ENCODE measurements at regions not wholly inside any gene's neighbourhood (a gene's known extent, or its start where the extent isn't known, plus 50 kb on each side); places are given as distances from the start of the nearest gene placed in this dataset.
A peak's percentile ranks its signal among the peaks of the same experiment; 100 is the strongest.
"Not testable (repeated sequence)": the region's sequence is repeated elsewhere in the genome, so short reads cannot be mapped to it uniquely, and the experiment has no call there.

- no peak for TF ChIP-seq Cebpa-rat (IDR thresholded peaks at IDR 0.05)
- H4K20me1 ChIP-seq, result no peaks in the 10 kb centered on the region
- no peaks in the 10 kb centered on the region for H3K27me3 ChIP-seq
- H3K4me2 ChIP-seq, result no peak overlapping the region; a peak in 1 of 22 replicates
- peaks cover 0 to 12% (median 5%) of the 10 kb centered on the region in 10 experiments; a peak in 13 of 20 replicates for H3K4me1 ChIP-seq
- H3K9me3 ChIP-seq (replicated peaks in 1 of 11), result no peaks in the 10 kb centered on the region
- no peaks in the 10 kb centered on the region for H3K36me3 ChIP-seq
- H3K27ac ChIP-seq, result 0 out of 22 replicates have a peak overlapping the region, but pooled peaks of 1 of the 11 experiments have one; percentile 5
- no peak overlapping the region for H3K4me3 ChIP-seq
- H3K9ac ChIP-seq, result no peak overlapping the region
These were observed 163.3 kb downstream of the VEGFA start for GRCh38 chr6:43933148-43933885.

- no peak overlapping the region for H3K9ac ChIP-seq
- no peak overlapping the region for H3K4me3 ChIP-seq
- no peaks in the 10 kb centered on the region for H3K36me3 ChIP-seq
- no peak for TF ChIP-seq Cebpa-rat (IDR thresholded peaks at IDR 0.05)
- H3K9me3 ChIP-seq (replicated peaks in 1 of 11), result no peaks in the 10 kb centered on the region
- peaks cover 6 to 20% (median 13%) of the 10 kb centered on the region in 10 experiments for H3K4me1 ChIP-seq
- 0 out of 22 replicates have a peak overlapping the region, but pooled peaks of 1 of the 11 experiments have one; percentile 5 for H3K27ac ChIP-seq
- no peaks in the 10 kb centered on the region for H4K20me1 ChIP-seq
- peak overlapping the region in 1 of 11 experiments; percentile 1; a peak in 1 of 22 replicates for H3K4me2 ChIP-seq
- no peaks in the 10 kb centered on the region for H3K27me3 ChIP-seq
These were observed 162.5 kb downstream of the VEGFA start for GRCh38 chr6:43932259-43933147.

- no peak overlapping the region for H3K9ac ChIP-seq
- no peaks in the 10 kb centered on the region for H3K9me3 ChIP-seq (replicated peaks in 1 of 11)
- no peaks in the 10 kb centered on the region for H3K36me3 ChIP-seq
- H3K4me1 ChIP-seq, result peaks cover 19 to 33% (median 24%) of the 10 kb centered on the region in 10 experiments
- no peaks in the 10 kb centered on the region for H4K20me1 ChIP-seq
- no peak for TF ChIP-seq Cebpa-rat (IDR thresholded peaks at IDR 0.05)
- H3K27ac ChIP-seq, result no peak overlapping the region
- H3K4me2 ChIP-seq, result no peak overlapping the region
- peaks cover 0 to 2% (median 0%) of the 10 kb centered on the region in 11 experiments; a peak in 1 of 22 replicates for H3K27me3 ChIP-seq
- no peak overlapping the region for H3K4me3 ChIP-seq
These were observed 161.2 kb downstream of the VEGFA start for GRCh38 chr6:43931201-43931600.

- Histone ChIP-seq H3K27ac (no peak overlapping the region), H3K4me2 (no peak overlapping the region), H3K27me3 (peaks cover 0 to 5% (median 0%) of the 10 kb centered on the region in 11 experiments; a peak in 2 of 22 replicates), H3K9ac (no peak overlapping the region), H4K20me1 (no peaks in the 10 kb centered on the region), H3K36me3 (no peaks in the 10 kb centered on the region), H3K9me3 (replicated peaks in 1 of 11) (no peaks in the 10 kb centered on the region), H3K4me3 (no peak overlapping the region), H3K4me1 (peaks cover 20 to 39% (median 28%) of the 10 kb centered on the region in 10 experiments)
- no peak for TF ChIP-seq Cebpa-rat (IDR thresholded peaks at IDR 0.05)
These were observed 160.6 kb downstream of the VEGFA start for GRCh38 chr6:43930440-43931154.

GRCh38 chr6:43929511-43929910 is 159.5 kb downstream of the VEGFA start:
- no peak for TF ChIP-seq Cebpa-rat (IDR thresholded peaks at IDR 0.05)
- Histone ChIP-seq H3K4me2 (peak overlapping the region in 1 of 11 experiments; percentile 17; a peak in 2 of 22 replicates), H3K9ac (no peak overlapping the region), H3K27ac (no peak overlapping the region), H3K4me3 (no peak overlapping the region), H3K4me1 (peaks cover 30 to 49% (median 39%) of the 10 kb centered on the region in 10 experiments), H3K27me3 (peaks cover 0 to 9% (median 0%) of the 10 kb centered on the region in 11 experiments; a peak in 2 of 22 replicates), H3K9me3 (replicated peaks in 1 of 11) (no peaks in the 10 kb centered on the region), H4K20me1 (peaks cover 0 to 5% (median 0%) of the 10 kb centered on the region in 11 experiments; a peak in 2 of 22 replicates), H3K36me3 (no peaks in the 10 kb centered on the region)

GRCh38 chr6:43927532-43928210 is 157.7 kb downstream of the VEGFA start:
- Histone ChIP-seq H3K4me2 (peak overlapping the region; percentile 16 to 68 (median 39); a peak in 20 of 22 replicates), H3K9ac (no peak overlapping the region), H3K4me1 (peaks cover 48 to 65% (median 57%) of the 10 kb centered on the region in 10 experiments), H3K9me3 (replicated peaks in 1 of 11) (no peaks in the 10 kb centered on the region), H4K20me1 (peaks cover 0 to 14% (median 0%) of the 10 kb centered on the region in 11 experiments; a peak in 2 of 22 replicates), H3K36me3 (no peaks in the 10 kb centered on the region), H3K27ac (peak overlapping the region in 1 of 11 experiments; percentile 39; a peak in 3 of 22 replicates), H3K27me3 (peaks cover 0 to 9% (median 0%) of the 10 kb centered on the region in 11 experiments; a peak in 2 of 22 replicates), H3K4me3 (no peak overlapping the region)
- TF ChIP-seq Cebpa-rat (IDR thresholded peaks at IDR 0.05), result no peak

GRCh38 chr6:43926634-43927531 is 156.9 kb downstream of the VEGFA start:
- H3K4me2 ChIP-seq, result peak overlapping the region; percentile 18 to 68 (median 39); a peak in 18 of 22 replicates
- H3K27ac ChIP-seq, result peak overlapping the region in 3 of 11 experiments; percentile 2 to 39 (median 35); a peak in 3 of 22 replicates
- no peak overlapping the region for H3K9ac ChIP-seq
- H4K20me1 ChIP-seq, result peaks cover 0 to 14% (median 0%) of the 10 kb centered on the region in 11 experiments; a peak in 2 of 22 replicates
- H3K4me1 ChIP-seq, result peaks cover 48 to 66% (median 60%) of the 10 kb centered on the region in 10 experiments
- no peaks in the 10 kb centered on the region for H3K9me3 ChIP-seq (replicated peaks in 1 of 11)
- TF ChIP-seq Cebpa-rat (IDR thresholded peaks at IDR 0.05), result no peak
- peaks cover 0 to 9% (median 0%) of the 10 kb centered on the region in 11 experiments; a peak in 2 of 22 replicates for H3K27me3 ChIP-seq
- H3K4me3 ChIP-seq, result no peak overlapping the region
- no peaks in the 10 kb centered on the region for H3K36me3 ChIP-seq

- Histone ChIP-seq H3K4me1 (peaks cover 48 to 71% (median 61%) of the 10 kb centered on the region in 10 experiments), H4K20me1 (peaks cover 0 to 14% (median 0%) of the 10 kb centered on the region in 11 experiments; a peak in 2 of 22 replicates), H3K27me3 (peaks cover 0 to 16% (median 0%) of the 10 kb centered on the region in 11 experiments; a peak in 3 of 22 replicates), H3K4me2 (peak overlapping the region in 6 of 11 experiments; percentile 72 to 97 (median 88); a peak in 10 of 22 replicates)
- H3K9ac ChIP-seq; H3K36me3 ChIP-seq; H3K4me3 ChIP-seq; H3K27ac ChIP-seq; H3K9me3 ChIP-seq (replicated peaks in 1 of 11): not testable (repeated sequence)
These were observed 155.7 kb downstream of the VEGFA start for GRCh38 chr6:43925636-43926139.

Measured in BLaER1 treated with 17β-estradiol and CSF1 and Interleukin-3, amounts not matched to agents 10 nM and 100 nM (cell line).